ENCODE measurements at regions not wholly inside any gene's neighbourhood (a gene's known extent, or its start where the extent isn't known, plus 50 kb on each side); places are given as distances from the start of the nearest gene placed in this dataset.

DNA sequence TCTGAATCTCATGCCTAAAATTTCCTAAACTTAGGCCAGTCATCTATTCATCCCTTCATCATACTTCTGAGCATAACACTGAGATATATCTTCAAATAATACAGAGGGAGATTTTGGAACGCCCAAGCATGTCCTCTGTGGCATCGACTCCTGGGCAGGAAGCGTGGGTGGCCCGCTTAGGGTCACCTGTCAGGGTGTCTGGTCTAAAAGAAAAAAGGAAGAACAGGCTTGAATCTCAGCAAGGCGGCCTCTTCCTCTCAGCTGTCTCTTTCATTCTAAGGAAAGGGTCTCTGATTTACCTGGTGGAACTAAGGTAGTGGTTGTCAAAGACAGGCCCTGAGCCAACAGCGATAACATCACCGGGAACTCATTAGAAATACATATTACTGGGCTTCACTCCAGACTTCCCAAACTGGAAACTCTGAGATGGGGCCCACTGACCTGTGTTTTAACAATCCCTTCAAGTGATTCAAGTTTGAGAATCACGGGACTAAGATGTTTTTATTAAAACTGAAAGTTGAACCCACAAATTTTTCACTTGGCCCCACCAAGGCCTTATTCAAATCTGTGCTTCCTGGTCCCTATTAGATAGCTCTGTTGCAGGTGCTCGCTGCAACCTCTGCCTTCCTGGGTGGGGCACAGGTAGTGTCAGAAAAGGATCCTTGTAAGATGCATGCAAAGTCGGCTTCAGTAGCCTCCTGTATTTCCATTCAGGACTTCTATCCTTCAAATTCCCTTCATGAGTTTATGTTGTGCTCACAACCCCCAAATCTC is 162.3 kb upstream of the CCDC68 start:
- no peak for DNase-seq
- Histone ChIP-seq H3K9ac (ENCODE audit: insufficient read depth, low read length, poor library complexity, severe bottlenecking) (no peak overlapping the region), H3K27ac (ENCODE audit: low read depth in 1 of 2, low read length in 2 of 2) (no peak overlapping the region), H3K4me2 (replicated peaks; ENCODE audit: extremely low read depth, low read length, poor library complexity, severe bottlenecking) (no peak overlapping the region), H4K20me1 (ENCODE audit: insufficient read depth, low read length) (no peaks in the 10 kb centered on the region), H3K27me3 (ENCODE audit: control insufficient read depth in 2 of 2, insufficient read depth in 2 of 2, low read length in 2 of 2) (no peaks in the 10 kb centered on the region), H3K36me3 (replicated peaks in 1 of 2; ENCODE audit: control insufficient read depth in 1 of 2, insufficient read depth in 2 of 2, low read length in 2 of 2) (no peaks in the 10 kb centered on the region), H2AFZ (ENCODE audit: insufficient read depth, low read depth, low read length, poor library complexity, severe bottlenecking) (no peak overlapping the region), H3K4me3 (replicated peaks in 1 of 3; ENCODE audit: low read depth in 2 of 3, low read length in 3 of 3) (no peak overlapping the region), H3K79me2 (ENCODE audit: insufficient read depth, low read length) (no peaks in the 10 kb centered on the region), H3K9me3 (replicated peaks in 1 of 2; ENCODE audit: control insufficient read depth in 1 of 2, insufficient read depth in 1 of 2, low read length in 2 of 2) (peaks cover 0 to 3% of the 10 kb centered on the region in 2 donors), H3K4me1 (ENCODE audit: control insufficient read depth in 1 of 2, insufficient read depth in 2 of 2, low read length in 2 of 2) (no peaks in the 10 kb centered on the region)
- Mint-ChIP-seq H3K36me3 (no peaks in the 10 kb centered on the region), H3K4me1 (no peaks in the 10 kb centered on the region), H3K4me3 (no peak overlapping the region), H3K27ac (no peak overlapping the region), H3K9me3 (peaks cover 0 to 6% (median 2%) of the 10 kb centered on the region in 7 donors), H3K27me3 (ENCODE audit: low read depth in 3 of 3) (peaks cover 0 to 4% (median 2%) of the 10 kb centered on the region in 3 donors)
- TF ChIP-seq, protein P1, sequence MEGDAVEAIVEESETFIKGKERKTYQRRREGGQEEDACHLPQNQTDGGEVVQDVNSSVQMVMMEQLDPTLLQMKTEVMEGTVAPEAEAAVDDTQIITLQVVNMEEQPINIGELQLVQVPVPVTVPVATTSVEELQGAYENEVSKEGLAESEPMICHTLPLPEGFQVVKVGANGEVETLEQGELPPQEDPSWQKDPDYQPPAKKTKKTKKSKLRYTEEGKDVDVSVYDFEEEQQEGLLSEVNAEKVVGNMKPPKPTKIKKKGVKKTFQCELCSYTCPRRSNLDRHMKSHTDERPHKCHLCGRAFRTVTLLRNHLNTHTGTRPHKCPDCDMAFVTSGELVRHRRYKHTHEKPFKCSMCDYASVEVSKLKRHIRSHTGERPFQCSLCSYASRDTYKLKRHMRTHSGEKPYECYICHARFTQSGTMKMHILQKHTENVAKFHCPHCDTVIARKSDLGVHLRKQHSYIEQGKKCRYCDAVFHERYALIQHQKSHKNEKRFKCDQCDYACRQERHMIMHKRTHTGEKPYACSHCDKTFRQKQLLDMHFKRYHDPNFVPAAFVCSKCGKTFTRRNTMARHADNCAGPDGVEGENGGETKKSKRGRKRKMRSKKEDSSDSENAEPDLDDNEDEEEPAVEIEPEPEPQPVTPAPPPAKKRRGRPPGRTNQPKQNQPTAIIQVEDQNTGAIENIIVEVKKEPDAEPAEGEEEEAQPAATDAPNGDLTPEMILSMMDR (IDR thresholded peaks at IDR 0.05), result no peak
- 98% methylated on average over 6 of the region's 10 CpGs for WGBS (ENCODE audit: insufficient coverage)
- intact Hi-C loops (cut with micrococcal nuclease), result no loop called here

DNA sequence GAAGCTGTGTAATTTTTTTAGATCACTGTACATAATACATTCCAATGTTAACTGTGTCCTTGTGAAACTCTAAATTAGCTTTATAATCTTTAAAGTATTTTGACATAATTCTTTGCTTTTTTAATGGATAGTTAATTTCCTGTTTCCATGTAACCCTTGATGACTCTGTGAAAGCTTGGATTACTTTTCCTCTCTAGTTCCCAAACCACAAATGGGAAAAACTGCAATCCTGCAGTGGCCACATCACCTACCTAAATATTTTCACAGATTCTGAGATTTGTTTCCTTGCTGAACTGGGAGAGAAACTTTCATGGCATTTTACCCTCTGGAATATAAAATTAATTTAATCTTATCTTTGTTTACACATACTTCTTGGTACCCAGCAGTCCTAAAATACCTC is 161.6 kb upstream of the CCDC68 start:
- Histone ChIP-seq H3K27ac (ENCODE audit: low read depth in 1 of 2, low read length in 2 of 2) (no peak overlapping the region), H3K4me3 (replicated peaks in 1 of 3; ENCODE audit: low read depth in 2 of 3, low read length in 3 of 3) (no peak overlapping the region), H3K9me3 (replicated peaks in 1 of 2; ENCODE audit: control insufficient read depth in 1 of 2, insufficient read depth in 1 of 2, low read length in 2 of 2) (peaks cover 0 to 3% of the 10 kb centered on the region in 2 donors), H3K4me1 (ENCODE audit: control insufficient read depth in 1 of 2, insufficient read depth in 2 of 2, low read length in 2 of 2) (no peaks in the 10 kb centered on the region), H3K36me3 (replicated peaks in 1 of 2; ENCODE audit: control insufficient read depth in 1 of 2, insufficient read depth in 2 of 2, low read length in 2 of 2) (no peaks in the 10 kb centered on the region), H4K20me1 (ENCODE audit: insufficient read depth, low read length) (no peaks in the 10 kb centered on the region), H3K27me3 (ENCODE audit: control insufficient read depth in 2 of 2, insufficient read depth in 2 of 2, low read length in 2 of 2) (no peaks in the 10 kb centered on the region), H2AFZ (ENCODE audit: insufficient read depth, low read depth, low read length, poor library complexity, severe bottlenecking) (no peak overlapping the region), H3K79me2 (ENCODE audit: insufficient read depth, low read length) (no peaks in the 10 kb centered on the region), H3K9ac (ENCODE audit: insufficient read depth, low read length, poor library complexity, severe bottlenecking) (no peak overlapping the region), H3K4me2 (replicated peaks; ENCODE audit: extremely low read depth, low read length, poor library complexity, severe bottlenecking) (no peak overlapping the region)
- H3K4me3 Mint-ChIP-seq, result no peak overlapping the region
- H3K4me1 Mint-ChIP-seq, result no peaks in the 10 kb centered on the region
- no peak for DNase-seq
- no peak overlapping the region for H3K27ac Mint-ChIP-seq
- intact Hi-C loops (cut with micrococcal nuclease), result no loop called here
- H3K36me3 Mint-ChIP-seq, result no peaks in the 10 kb centered on the region
- TF ChIP-seq, protein P1 (IDR thresholded peaks at IDR 0.05), result no peak
- peaks cover 0 to 4% (median 2%) of the 10 kb centered on the region in 3 donors for H3K27me3 Mint-ChIP-seq (ENCODE audit: low read depth in 3 of 3)
- peaks cover 0 to 8% (median 2%) of the 10 kb centered on the region in 7 donors for H3K9me3 Mint-ChIP-seq

Data from CD14-positive monocyte (primary cell).